HepG2 (cell line): ENCODE measurements at regions not wholly inside any gene's neighbourhood (a gene's known extent, or its start where the extent isn't known, plus 50 kb on each side); places are given as distances from the start of the nearest gene placed in this dataset.

Source experiments
- ATAC-seq: fragments of 200-7000 bp; cut with Tn5 transposase; 3 replicates; pipeline ENCODE4 v1.9.1; 2020; ENCODE audit warnings: mild to moderate bottlenecking, moderate library complexity
- BruUV-seq: library from RNA; stranded (reverse); fragments of 400-500 nt; replicated peaks from 2 replicates; lab custom pipeline; 2021; lab: Mats Ljungman, UMichigan
- CTCF ChIA-PET: fragments of 300-600 bp; formaldehyde crosslinking; extraction: SDS; loops from one replicate; lab custom pipeline; 2021; ENCODE audit warnings: low total read pairs, inconsistent platforms, low intra/inter-chr PET ratio; lab: Yijun Ruan, JAX
- POLR2A ChIA-PET: fragments of 350-600 bp; sonication (Branson Sonifier 250); formaldehyde crosslinking; loops from one replicate; lab custom pipeline; 2020; ENCODE audit warnings: antibody characterized with exemption, inconsistent platforms; lab: Yijun Ruan, JAX
- DNase-seq: peaks from one replicate; pipeline ENCODE4 v3.0.0-alpha.2; 2015; ENCODE audit warnings: low spot score
- FAIRE-seq: peaks from 3 replicates; lab custom pipeline; 2011; peaks lifted over from hg19 to GRCh38; lab: Jason Lieb, UNC
- H2AFZ ChIP-seq: one replicate; pipeline ENCODE4 v1.6.1; 2011; ENCODE audit warnings: low read length, inconsistent platforms
- H3K27ac ChIP-seq: fragments of 300-600 bp; 3 replicates; pipeline ENCODE4 v1.8.0; 2011; ENCODE audit warnings: mixed run types, mild to moderate bottlenecking, mixed read lengths, low read length, inconsistent platforms; ENCODE audit not compliant: insufficient read depth; ENCODE audit errors: extremely low read length
- H3K27me3 ChIP-seq, 2 experiments: fragments of 200-600 bp in 1 of 2; 2 replicates in 1 of 2; 3 replicates in 1 of 2; pipeline versions ENCODE4 v1.6.0 to v1.8.0; 2011; ENCODE audit warnings: low read length in 2 of 2, mild to moderate bottlenecking in 2 of 2, moderate library complexity in 2 of 2, inconsistent platforms in 1 of 2; ENCODE audit not compliant: insufficient read depth in 2 of 2, control insufficient read depth in 1 of 2
- H3K36me3 ChIP-seq, 2 experiments: fragments of 200-600 bp in 1 of 2; replicated peaks in 1 of 2; 2 replicates in 1 of 2; 3 replicates in 1 of 2; pipeline versions ENCODE4 v1.5.1 to v1.8.0; 2011; ENCODE audit warnings: low read length in 2 of 2, inconsistent platforms in 1 of 2; ENCODE audit not compliant: insufficient read depth in 2 of 2, control insufficient read depth in 1 of 2
- H3K4me1 ChIP-seq: 2 replicates; pipeline ENCODE4 v1.5.1; 2012; ENCODE audit warnings: low read length, inconsistent platforms; ENCODE audit not compliant: insufficient read depth
- H3K4me2 ChIP-seq: 2 replicates; pipeline ENCODE4 v1.6.0; 2011; ENCODE audit warnings: low read depth, low read length, inconsistent platforms
- H3K4me3 ChIP-seq, 3 experiments: fragments of 200-600 bp in 1 of 3; sonication (generic), shearing (Covaris generic) in 1 of 3; replicated peaks in 1 of 3; 2 replicates each; pipeline ENCODE4 v1.5.1; 2011 to 2016; ENCODE audit warnings: low read length in 3 of 3, inconsistent platforms in 2 of 3, low read depth in 2 of 3, mild to moderate bottlenecking in 2 of 3, control low read depth in 1 of 3, mixed read lengths in 1 of 3; ENCODE audit not compliant: insufficient read depth in 1 of 3
- H3K79me2 ChIP-seq: one replicate; pipeline ENCODE4 v1.6.1; 2011; ENCODE audit warnings: low read length, inconsistent platforms; ENCODE audit not compliant: insufficient read depth
- H3K9ac ChIP-seq: 2 replicates; pipeline ENCODE4 v1.6.0; 2011; ENCODE audit warnings: mild to moderate bottlenecking, low read depth, low read length, inconsistent platforms; ENCODE audit not compliant: insufficient read depth
- H3K9me3 ChIP-seq: 2 replicates; pipeline ENCODE4 v1.5.1; 2012; ENCODE audit warnings: mild to moderate bottlenecking, low read length
- H4K20me1 ChIP-seq: 2 replicates; pipeline ENCODE4 v1.6.0; 2011; ENCODE audit warnings: inconsistent platforms, mild to moderate bottlenecking, low read length, moderate library complexity; ENCODE audit not compliant: insufficient read depth
- GPBP1L1 ChIP-seq: sonication (generic); formaldehyde crosslinking; IDR thresholded peaks from 2 replicates; pipeline ENCODE4 v1.5.0; 2020; ENCODE audit warnings: mild to moderate bottlenecking, missing genetic modification reagents
- HOXD1 ChIP-seq: sonication (generic); formaldehyde crosslinking; IDR thresholded peaks from 2 replicates; pipeline ENCODE4 v1.5.0; 2020; ENCODE audit warnings: missing genetic modification reagents
- MYNN ChIP-seq: sonication (generic); formaldehyde crosslinking; IDR thresholded peaks from 2 replicates; pipeline ENCODE4 v1.4.0; 2020; ENCODE audit warnings: mild to moderate bottlenecking, low read depth, missing genetic modification reagents
- RELA ChIP-seq: sonication (generic); formaldehyde crosslinking; IDR thresholded peaks from 2 replicates; pipeline ENCODE4 v1.4.0; 2020; ENCODE audit warnings: missing genetic modification reagents
- TARDBP ChIP-seq: sonication (generic); formaldehyde crosslinking; IDR thresholded peaks from 2 replicates; pipeline ENCODE4 v1.8.0; 2022; ENCODE audit warnings: mild to moderate bottlenecking, missing genetic modification reagents
- TBX3 ChIP-seq: fragments of 450-650 bp; IDR thresholded peaks from 2 replicates; pipeline ENCODE4 v1.6.1; 2017; ENCODE audit warnings: antibody characterized with exemption, mild to moderate bottlenecking, inconsistent platforms, borderline replicate concordance
- THRA ChIP-seq: sonication (generic); formaldehyde crosslinking; IDR thresholded peaks from 2 replicates; pipeline ENCODE4 v1.4.0; 2020; ENCODE audit warnings: missing genetic modification reagents, borderline replicate concordance
- ZNF160 ChIP-seq: sonication (generic); formaldehyde crosslinking; IDR thresholded peaks from 2 replicates; pipeline ENCODE4 v1.8.0; 2022; ENCODE audit warnings: mild to moderate bottlenecking, inconsistent platforms, missing genetic modification reagents
- ZNF18 ChIP-seq: sonication (generic); formaldehyde crosslinking; IDR thresholded peaks from 2 replicates; pipeline ENCODE4 v1.8.0; 2022; ENCODE audit warnings: mild to moderate bottlenecking, missing genetic modification reagents; ENCODE audit not compliant: insufficient replicate concordance
- ZNF597 ChIP-seq: sonication (generic); formaldehyde crosslinking; IDR thresholded peaks from 2 replicates; pipeline ENCODE4 v1.5.0; 2020; ENCODE audit warnings: missing genetic modification reagents
- ZNF660 ChIP-seq: sonication (generic); formaldehyde crosslinking; IDR thresholded peaks from 2 replicates; pipeline ENCODE4 v1.5.1; 2020; ENCODE audit warnings: mild to moderate bottlenecking, low read depth, missing genetic modification reagents, borderline replicate concordance
- ZNF672 ChIP-seq: sonication (generic); formaldehyde crosslinking; IDR thresholded peaks from 2 replicates; pipeline ENCODE4 v1.8.1; 2022; ENCODE audit warnings: missing genetic modification reagents
- ZNF687 ChIP-seq: sonication (generic); formaldehyde crosslinking; IDR thresholded peaks from 2 replicates; pipeline ENCODE4 v1.5.1; 2020; ENCODE audit warnings: mild to moderate bottlenecking, missing genetic modification reagents, moderate library complexity
- ZNF83 ChIP-seq: sonication (generic); formaldehyde crosslinking; IDR thresholded peaks from 2 replicates; pipeline ENCODE4 v1.4.0; 2020; ENCODE audit warnings: missing genetic modification reagents, mild to moderate bottlenecking, borderline replicate concordance
- WGBS: methylation state at CpG from one replicate; pipeline ENCODE4 v1.1.6; 2017; ENCODE audit warnings: low lambda C conversion rate; 5-methylcytosine and 5-hydroxymethylcytosine counted together
- in situ Hi-C: cut with HindIII; loops from 2 replicates; pipeline ENCODE4 v1.10.0; 2017; ENCODE audit warnings: low pct_unique_long_range_greater_than_20kb; ENCODE audit not compliant: extremely low pct_ligation_motif_present
- intact Hi-C: fragments of 100-400 bp; cut with micrococcal nuclease; formaldehyde crosslinking; loops from one replicate; pipeline ENCODE4 v1.10.0; 2022; ENCODE audit not compliant: unreplicated experiment

GRCh38 chr1:193366764-193367507, 180.5 kb upstream of the B3GALT2 start:
- POLR2A ChIA-PET = no interaction called here
- intact Hi-C loops (no loop called here), in situ Hi-C loops (no loop called here)
- BruUV-seq = no TSS peak
- Histone ChIP-seq H3K4me3 (no peak overlapping the region), H4K20me1 (no peaks in the 10 kb centered on the region), H3K4me1 (no peaks in the 10 kb centered on the region), H3K27me3 (no peaks in the 10 kb centered on the region), H3K27ac (no peak overlapping the region), H3K4me2 (no peak overlapping the region), H3K9me3 (no peaks in the 10 kb centered on the region), H3K9ac (no peak overlapping the region), H3K79me2 (no peaks in the 10 kb centered on the region), H2AFZ (no peak overlapping the region), H3K36me3 (no peaks in the 10 kb centered on the region)
- DNase-seq (no peak), FAIRE-seq (no peak), ATAC-seq (no peak)
- WGBS = 25% methylated on average over 1 of the region's 1 CpG
- CTCF ChIA-PET = no interaction called here
- TF ChIP-seq ZNF83 (CRISPR knock-in tag) (no peak), ZNF597 (CRISPR knock-in tag) (no peak), ZNF660 (CRISPR knock-in tag) (no peak), ZNF672 (CRISPR knock-in tag) (no peak), ZNF687 (no peak), MYNN (CRISPR knock-in tag) (no peak), ZNF160 (CRISPR knock-in tag) (no peak), HOXD1 (no peak), ZNF18 (CRISPR knock-in tag) (no peak), RELA (CRISPR knock-in tag) (no peak), GPBP1L1 (CRISPR knock-in tag) (no peak), TARDBP (CRISPR knock-in tag) (no peak), THRA (CRISPR knock-in tag) (no peak), TBX3 (no peak)
